GM12874 (cell line): ENCODE measurements at regions not wholly inside any gene's neighbourhood (a gene's known extent, or its start where the extent isn't known, plus 50 kb on each side); places are given as distances from the start of the nearest gene placed in this dataset.

Source experiments
- TF ChIP-seq, protein P1 (sequence below): IDR thresholded peaks from 2 replicates; pipeline ENCODE4 v1.5.1; 2011; ENCODE audit warnings: low read depth, mild to moderate bottlenecking, control low read depth, low read length, moderate library complexity; ENCODE audit not compliant: insufficient read depth

DNA sequence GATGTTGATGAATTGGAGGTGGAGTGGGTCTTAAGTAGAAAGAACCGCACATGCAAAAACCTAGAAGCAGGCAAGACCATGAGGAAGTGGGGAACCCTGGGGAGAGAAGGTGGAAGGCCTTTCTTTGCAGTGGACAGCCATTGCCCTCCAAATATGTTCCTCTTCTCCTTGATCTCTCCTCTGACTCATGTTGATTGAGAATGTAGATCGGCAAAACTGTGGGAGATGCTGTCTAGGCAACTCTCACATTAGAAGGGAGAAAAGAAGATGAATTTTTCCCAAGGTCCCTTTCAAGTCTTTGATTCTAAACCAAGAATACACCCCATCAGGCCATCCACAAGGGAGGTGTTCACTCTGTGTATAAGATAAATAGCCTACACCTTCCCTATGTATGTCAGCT lies 257.5 kb downstream of the MSRB3 start:
- TF ChIP-seq, protein P1, sequence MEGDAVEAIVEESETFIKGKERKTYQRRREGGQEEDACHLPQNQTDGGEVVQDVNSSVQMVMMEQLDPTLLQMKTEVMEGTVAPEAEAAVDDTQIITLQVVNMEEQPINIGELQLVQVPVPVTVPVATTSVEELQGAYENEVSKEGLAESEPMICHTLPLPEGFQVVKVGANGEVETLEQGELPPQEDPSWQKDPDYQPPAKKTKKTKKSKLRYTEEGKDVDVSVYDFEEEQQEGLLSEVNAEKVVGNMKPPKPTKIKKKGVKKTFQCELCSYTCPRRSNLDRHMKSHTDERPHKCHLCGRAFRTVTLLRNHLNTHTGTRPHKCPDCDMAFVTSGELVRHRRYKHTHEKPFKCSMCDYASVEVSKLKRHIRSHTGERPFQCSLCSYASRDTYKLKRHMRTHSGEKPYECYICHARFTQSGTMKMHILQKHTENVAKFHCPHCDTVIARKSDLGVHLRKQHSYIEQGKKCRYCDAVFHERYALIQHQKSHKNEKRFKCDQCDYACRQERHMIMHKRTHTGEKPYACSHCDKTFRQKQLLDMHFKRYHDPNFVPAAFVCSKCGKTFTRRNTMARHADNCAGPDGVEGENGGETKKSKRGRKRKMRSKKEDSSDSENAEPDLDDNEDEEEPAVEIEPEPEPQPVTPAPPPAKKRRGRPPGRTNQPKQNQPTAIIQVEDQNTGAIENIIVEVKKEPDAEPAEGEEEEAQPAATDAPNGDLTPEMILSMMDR = no peak

DNA sequence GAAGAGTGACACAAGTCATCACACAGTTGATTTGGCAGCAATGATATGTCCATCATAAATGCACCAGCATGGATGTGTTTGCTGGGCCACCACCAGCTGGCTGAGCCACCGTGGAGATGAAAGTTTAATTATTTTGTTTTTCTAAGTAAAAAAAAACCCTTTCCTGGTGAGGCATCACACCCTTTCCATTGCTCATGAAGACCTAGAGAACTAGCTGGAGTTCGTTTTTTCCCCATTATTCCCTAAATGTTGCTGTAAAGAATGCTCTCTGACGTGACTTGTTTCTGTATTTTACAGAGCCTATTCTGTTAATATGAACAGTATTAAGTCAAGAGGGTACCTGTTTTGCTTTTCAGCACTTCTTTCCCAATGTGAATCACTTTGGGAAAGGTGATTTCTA lies 257.9 kb downstream of the MSRB3 start:
- TF ChIP-seq, protein P1 = no peak

DNA sequence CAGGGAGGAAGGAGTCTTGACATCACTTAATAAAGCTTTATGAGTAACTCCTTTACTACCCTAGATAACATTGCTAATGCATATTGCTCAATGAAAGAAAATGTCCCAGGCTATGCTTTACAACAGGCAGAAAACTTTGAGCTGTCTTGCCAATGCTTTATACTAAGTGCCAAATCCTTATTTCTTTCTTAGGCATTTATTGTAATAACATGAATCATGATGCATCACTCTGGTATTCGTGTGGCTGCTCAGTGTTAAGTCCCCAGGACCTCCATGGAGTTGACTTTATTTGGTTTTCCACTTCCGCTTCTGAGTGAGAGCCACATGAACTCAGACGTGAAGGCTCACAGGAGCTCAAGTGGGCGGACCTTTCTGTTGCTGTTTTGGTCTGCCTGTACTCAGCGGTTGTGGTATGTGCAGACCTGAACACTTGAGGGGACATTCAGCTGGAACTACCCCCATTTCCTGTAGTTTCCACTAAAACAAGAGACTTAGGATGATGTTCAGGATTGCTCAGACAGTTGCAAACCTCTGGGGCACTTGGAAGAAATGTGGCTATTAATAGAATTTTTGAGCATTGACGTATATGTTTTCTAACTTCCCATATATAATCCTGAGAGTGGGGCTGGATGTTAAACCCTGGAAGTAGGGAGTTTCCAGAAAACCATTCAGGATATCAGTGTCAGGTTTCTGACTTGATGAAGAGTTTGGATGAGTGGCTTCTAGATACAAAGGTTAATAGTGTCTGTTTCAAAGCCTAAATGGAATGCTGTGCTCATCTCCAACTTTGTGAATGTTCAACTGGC lies 258.6 kb downstream of the MSRB3 start:
- TF ChIP-seq, protein P1 = no peak

DNA sequence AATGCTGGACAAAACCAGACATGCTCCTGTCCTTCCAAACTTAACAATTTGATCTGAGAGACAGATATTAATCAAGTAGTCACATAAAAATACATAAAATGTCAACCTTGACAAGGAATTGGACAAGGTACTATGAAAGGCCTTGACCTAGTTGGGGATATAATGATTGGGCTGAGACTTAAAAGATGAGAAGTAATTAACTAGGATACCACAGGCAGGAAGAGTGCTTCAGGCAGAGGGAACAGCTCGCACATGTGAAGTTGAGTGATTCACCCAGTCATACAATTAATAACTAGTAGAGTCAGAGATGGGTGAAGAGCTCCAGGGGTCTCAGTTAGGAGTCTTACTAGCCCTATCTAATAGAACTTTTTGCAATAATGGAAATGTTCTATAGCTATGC lies 259.5 kb downstream of the MSRB3 start:
- TF ChIP-seq, protein P1 = no peak

DNA sequence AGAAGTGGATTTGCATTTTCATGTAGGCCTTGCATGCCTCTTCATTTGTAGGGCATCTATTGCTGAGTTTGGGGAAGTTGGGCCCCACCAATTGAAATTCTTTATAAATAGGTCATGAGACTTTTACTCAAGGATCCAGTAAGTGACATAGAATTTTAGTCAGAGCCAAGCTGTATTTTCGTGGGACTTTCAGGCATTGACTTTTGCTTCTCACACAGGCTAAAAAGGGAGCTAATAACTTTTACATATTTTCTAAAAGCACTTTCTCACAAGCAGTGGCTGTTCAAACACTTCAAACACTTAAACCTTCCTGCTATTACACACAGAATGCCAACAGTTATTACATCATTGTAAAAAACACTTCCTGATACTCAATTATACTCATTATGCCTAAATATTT lies 260.5 kb downstream of the MSRB3 start:
- TF ChIP-seq, protein P1 = no peak

DNA sequence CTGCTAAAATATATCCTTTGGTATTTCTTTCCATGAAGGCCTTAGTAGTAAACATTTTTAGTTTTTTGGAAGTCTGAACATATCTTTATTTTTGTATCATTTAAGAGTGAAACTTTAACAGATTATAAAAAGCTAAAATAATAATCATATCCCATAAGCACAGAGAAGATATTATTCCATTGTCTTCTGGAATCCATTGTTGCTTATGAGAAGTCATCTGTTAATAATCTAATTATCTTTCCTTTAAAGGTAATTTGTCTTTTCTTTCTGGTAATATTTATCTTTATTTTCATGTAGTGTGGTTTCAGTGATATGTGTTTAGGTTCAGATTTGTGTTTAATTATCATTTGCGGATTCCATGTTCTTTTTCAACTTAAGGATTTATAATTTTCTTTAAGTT lies 261.7 kb downstream of the MSRB3 start:
- TF ChIP-seq, protein P1 = no peak

DNA sequence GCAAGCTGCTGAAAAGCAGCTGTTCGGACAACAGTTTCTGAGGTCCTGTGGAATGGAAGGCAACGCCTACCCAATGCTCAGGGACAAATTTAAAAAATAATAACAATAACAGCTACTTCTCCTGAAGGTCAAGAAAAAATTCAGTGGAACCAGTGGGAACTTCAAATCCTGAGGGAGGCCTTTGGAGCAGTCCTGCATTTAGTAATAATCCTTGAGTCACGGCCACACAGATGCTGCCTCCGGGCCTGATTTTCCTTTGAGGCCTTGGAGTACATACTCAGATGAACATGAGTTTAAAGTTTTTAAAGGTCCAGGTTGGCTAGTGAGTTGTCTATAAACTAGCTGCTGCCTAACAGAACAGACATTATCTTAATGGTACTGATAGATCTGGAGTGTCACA lies 268.0 kb downstream of the MSRB3 start:
- TF ChIP-seq, protein P1 = no peak
